ENCODE measurements at regions not wholly inside any gene's neighbourhood (a gene's known extent, or its start where the extent isn't known, plus 50 kb on each side); places are given as distances from the start of the nearest gene placed in this dataset.

- TF ChIP-seq CTCF (conservative IDR thresholded peaks at IDR 0.05; ENCODE audit: low read length) (no peak), EZH2phosphoT487 (IDR thresholded peaks at IDR 0.05; ENCODE audit: borderline replicate concordance, low read depth, low read length) (no peak)
Observed at GRCh38 chr12:102540815-102541385, 60.5 kb upstream of the IGF1 start.

Data from OCI-LY7 (cell line).